ENCODE measurements at regions not wholly inside any gene's neighbourhood (a gene's known extent, or its start where the extent isn't known, plus 50 kb on each side); places are given as distances from the start of the nearest gene placed in this dataset.

DNA sequence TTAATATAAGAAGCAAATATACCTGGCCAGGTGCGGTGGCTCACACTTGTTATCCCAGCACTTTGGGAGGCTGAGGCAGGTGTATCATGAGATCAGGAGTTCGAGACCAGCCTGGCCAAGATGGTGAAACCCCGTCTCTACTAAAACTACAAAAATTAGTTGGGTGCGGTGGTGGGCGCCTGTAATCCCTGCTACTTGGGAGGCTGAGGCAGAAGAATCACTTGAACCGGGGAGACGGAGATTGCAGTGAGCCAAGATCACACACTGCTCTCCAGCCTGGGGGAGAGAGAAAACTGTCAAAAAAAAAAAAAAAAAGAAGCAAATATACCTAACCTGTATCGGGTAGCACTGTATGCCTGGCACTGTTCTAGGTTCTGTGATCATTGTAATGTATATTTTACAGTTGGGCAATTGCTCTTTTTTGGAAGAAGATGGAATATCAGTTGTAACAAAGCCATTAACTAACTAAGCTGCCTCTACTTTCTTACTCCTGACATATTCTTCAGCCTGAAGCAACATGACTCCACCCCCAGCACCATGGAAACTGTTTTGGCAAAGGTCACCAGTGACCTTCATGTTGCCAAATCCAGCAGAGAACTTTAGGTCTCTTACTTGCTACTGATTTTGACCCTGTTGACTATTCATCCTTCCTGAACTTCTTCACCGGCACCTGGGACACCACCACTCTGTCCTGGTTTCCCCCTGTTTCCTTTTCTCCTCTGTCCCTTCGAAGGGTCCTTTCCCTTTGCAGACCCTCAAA lies 203.8 kb downstream of the RPLP1 start:
- CTCF ChIA-PET: interaction anchor here (0.6 kb wide), 1 partner anchor 823 kb away, joined by 3 read pairs; no protein-coding TSS in a partner anchor
- DNase-seq: no peak
- BruUV-seq (replicated peaks): no TSS peak
- TF ChIP-seq, protein P1, sequence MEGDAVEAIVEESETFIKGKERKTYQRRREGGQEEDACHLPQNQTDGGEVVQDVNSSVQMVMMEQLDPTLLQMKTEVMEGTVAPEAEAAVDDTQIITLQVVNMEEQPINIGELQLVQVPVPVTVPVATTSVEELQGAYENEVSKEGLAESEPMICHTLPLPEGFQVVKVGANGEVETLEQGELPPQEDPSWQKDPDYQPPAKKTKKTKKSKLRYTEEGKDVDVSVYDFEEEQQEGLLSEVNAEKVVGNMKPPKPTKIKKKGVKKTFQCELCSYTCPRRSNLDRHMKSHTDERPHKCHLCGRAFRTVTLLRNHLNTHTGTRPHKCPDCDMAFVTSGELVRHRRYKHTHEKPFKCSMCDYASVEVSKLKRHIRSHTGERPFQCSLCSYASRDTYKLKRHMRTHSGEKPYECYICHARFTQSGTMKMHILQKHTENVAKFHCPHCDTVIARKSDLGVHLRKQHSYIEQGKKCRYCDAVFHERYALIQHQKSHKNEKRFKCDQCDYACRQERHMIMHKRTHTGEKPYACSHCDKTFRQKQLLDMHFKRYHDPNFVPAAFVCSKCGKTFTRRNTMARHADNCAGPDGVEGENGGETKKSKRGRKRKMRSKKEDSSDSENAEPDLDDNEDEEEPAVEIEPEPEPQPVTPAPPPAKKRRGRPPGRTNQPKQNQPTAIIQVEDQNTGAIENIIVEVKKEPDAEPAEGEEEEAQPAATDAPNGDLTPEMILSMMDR (IDR thresholded peaks at IDR 0.05; ENCODE audit: unreplicated experiment): no peak
- H3K27ac Mint-ChIP-seq (ENCODE audit: unreplicated experiment): no peak overlapping the region
- H3K36me3 Mint-ChIP-seq (ENCODE audit: insufficient read depth, unreplicated experiment): no peaks in the 10 kb centered on the region
- intact Hi-C loops (cut with micrococcal nuclease; ENCODE audit: unreplicated experiment): no loop called here
- no peaks in the 10 kb centered on the region for H3K4me1 Mint-ChIP-seq (ENCODE audit: low read depth, unreplicated experiment)
- no peaks in the 10 kb centered on the region for H3K9me3 Mint-ChIP-seq (ENCODE audit: low read depth, unreplicated experiment)
- no peak overlapping the region for H3K4me3 Mint-ChIP-seq (ENCODE audit: low read depth, unreplicated experiment)
- peaks cover 57% of the 10 kb centered on the region for H3K27me3 Mint-ChIP-seq (ENCODE audit: unreplicated experiment)

GRCh38 chr15:69657626-69658025 lies 205.0 kb downstream of the RPLP1 start:
- CTCF ChIA-PET: no interaction called here
- Mint-ChIP-seq H3K4me3 (ENCODE audit: low read depth, unreplicated experiment) (no peak overlapping the region), H3K27ac (ENCODE audit: unreplicated experiment) (no peak overlapping the region), H3K4me1 (ENCODE audit: low read depth, unreplicated experiment) (no peaks in the 10 kb centered on the region), H3K36me3 (ENCODE audit: insufficient read depth, unreplicated experiment) (no peaks in the 10 kb centered on the region), H3K27me3 (ENCODE audit: unreplicated experiment) (peaks cover 45% of the 10 kb centered on the region), H3K9me3 (ENCODE audit: low read depth, unreplicated experiment) (no peaks in the 10 kb centered on the region)
- TF ChIP-seq, protein P1 (IDR thresholded peaks at IDR 0.05; ENCODE audit: unreplicated experiment): no peak
- no peak for DNase-seq
- BruUV-seq (replicated peaks): no TSS peak
- intact Hi-C loops (cut with micrococcal nuclease; ENCODE audit: unreplicated experiment): no loop called here

- no peaks in the 10 kb centered on the region for H3K9me3 Mint-ChIP-seq (ENCODE audit: low read depth, unreplicated experiment)
- CTCF ChIA-PET: interaction anchor here (0.7 kb wide), 1 partner anchor 52 kb away, joined by 3 read pairs; no protein-coding TSS in a partner anchor
- no peaks in the 10 kb centered on the region for H3K36me3 Mint-ChIP-seq (ENCODE audit: insufficient read depth, unreplicated experiment)
- DNase-seq: no peak
- H3K27ac Mint-ChIP-seq (ENCODE audit: unreplicated experiment): no peak overlapping the region
- peaks cover 36% of the 10 kb centered on the region for H3K27me3 Mint-ChIP-seq (ENCODE audit: unreplicated experiment)
- intact Hi-C loops (cut with micrococcal nuclease; ENCODE audit: unreplicated experiment): no loop called here
- H3K4me1 Mint-ChIP-seq (ENCODE audit: low read depth, unreplicated experiment): no peaks in the 10 kb centered on the region
- no peak overlapping the region for H3K4me3 Mint-ChIP-seq (ENCODE audit: low read depth, unreplicated experiment)
- TF ChIP-seq, protein P1 (IDR thresholded peaks at IDR 0.05; ENCODE audit: unreplicated experiment): no peak
- no TSS peak for BruUV-seq (replicated peaks)
These were observed 205.9 kb downstream of the RPLP1 start for GRCh38 chr15:69658411-69658945.

GRCh38 chr15:69659454-69660050 lies 206.9 kb downstream of the RPLP1 start:
- H3K36me3 Mint-ChIP-seq (ENCODE audit: insufficient read depth, unreplicated experiment): no peaks in the 10 kb centered on the region
- DNase-seq: no peak
- no peaks in the 10 kb centered on the region for H3K9me3 Mint-ChIP-seq (ENCODE audit: low read depth, unreplicated experiment)
- peaks cover 29% of the 10 kb centered on the region for H3K27me3 Mint-ChIP-seq (ENCODE audit: unreplicated experiment)
- no peak overlapping the region for H3K27ac Mint-ChIP-seq (ENCODE audit: unreplicated experiment)
- BruUV-seq (replicated peaks): no TSS peak
- intact Hi-C loops (cut with micrococcal nuclease; ENCODE audit: unreplicated experiment): no loop called here
- CTCF ChIA-PET: interaction anchor here (0.7 kb wide), 1 partner anchor 174 kb away, joined by 13 read pairs; no protein-coding TSS in a partner anchor
- H3K4me3 Mint-ChIP-seq (ENCODE audit: low read depth, unreplicated experiment): no peak overlapping the region
- H3K4me1 Mint-ChIP-seq (ENCODE audit: low read depth, unreplicated experiment): no peaks in the 10 kb centered on the region
- TF ChIP-seq, protein P1 (IDR thresholded peaks at IDR 0.05; ENCODE audit: unreplicated experiment): no peak

Data from Calu3 (cell line).